ENCODE measurements at regions not wholly inside any gene's neighbourhood (a gene's known extent, or its start where the extent isn't known, plus 50 kb on each side); places are given as distances from the start of the nearest gene placed in this dataset.

- H3K27me3 ChIP-seq (ENCODE audit: insufficient read depth, low read length) = no peaks in the 10 kb centered on the region
- WGBS (ENCODE audit: extremely low coverage, insufficient read length, low lambda C conversion rate) = no CpG with 5 or more reads among the region's 1 CpG
- H2AFZ ChIP-seq (ENCODE audit: low read length) = no peak overlapping the region
Measured at GRCh38 chr3:144840866-144841265, 869.2 kb downstream of the DIPK2A start.

More at GRCh38 chr3:144840866-144841265, 869.2 kb downstream of the DIPK2A start:
- H3K9me3 ChIP-seq (ENCODE audit: control insufficient read depth, low read depth, low read length) = peaks cover 6% of the 10 kb centered on the region
- Mint-ChIP-seq H3K27me3 (ENCODE audit: low read depth) (no peaks in the 10 kb centered on the region), H3K4me1 (no peaks in the 10 kb centered on the region), H3K4me3 (no peak overlapping the region), H3K27ac (no peak overlapping the region), H3K9me3 (peaks cover 12 to 19% of the 10 kb centered on the region in 2 experiments), H3K36me3 (ENCODE audit: insufficient read depth in 1 of 3, low read depth in 3 of 3) (peaks cover 6 to 21% (median 9%) of the 10 kb centered on the region in 3 experiments; a peak in 5 of 7 replicates)
- no peak overlapping the region for H3K27ac ChIP-seq (ENCODE audit: insufficient read length, low read depth, low read length)
- no peak overlapping the region for H2BK5ac ChIP-seq (ENCODE audit: insufficient read length, low read length)
- no peak overlapping the region for H4K91ac ChIP-seq (ENCODE audit: insufficient read length, low read depth, low read length)
- no peak overlapping the region for H4K5ac ChIP-seq (ENCODE audit: insufficient read length, low read depth, low read length)
- no peak overlapping the region for H3K4me2 ChIP-seq (ENCODE audit: insufficient read depth, insufficient read length, low read length)
- H3K14ac ChIP-seq (ENCODE audit: insufficient read depth, low read length) = no peak overlapping the region
- no peak overlapping the region for H3T11ph ChIP-seq (ENCODE audit: low read length)
- H2BK20ac ChIP-seq (ENCODE audit: low read depth, low read length, poor library complexity, severe bottlenecking) = no peak overlapping the region
- no peaks in the 10 kb centered on the region for H3K79me1 ChIP-seq (ENCODE audit: insufficient read depth, low read depth, low read length, poor library complexity, severe bottlenecking)
- DNase-seq = no peak
- H3K56ac ChIP-seq (ENCODE audit: insufficient read length, low read depth, low read length) = no peak overlapping the region
- no peak overlapping the region for H2BK12ac ChIP-seq (ENCODE audit: insufficient read length, low read depth, low read length)
- no peak overlapping the region for H3K9ac ChIP-seq (ENCODE audit: extremely low read depth, insufficient read length, low read length)
- no peak overlapping the region for H3K18ac ChIP-seq (ENCODE audit: insufficient read length, low read depth, low read length)
- H2BK15ac ChIP-seq (ENCODE audit: low read depth, low read length) = no peak overlapping the region
- H3K4ac ChIP-seq (ENCODE audit: low read depth, low read length) = no peak overlapping the region
- no peak overlapping the region for H3K23ac ChIP-seq (ENCODE audit: insufficient read length, low read depth, low read length)
- H2AK5ac ChIP-seq (ENCODE audit: insufficient read length, low read length) = no peak overlapping the region
- no peaks in the 10 kb centered on the region for H3K23me2 ChIP-seq (ENCODE audit: insufficient read length, low read depth, low read length, poor library complexity, severe bottlenecking)
- H4K20me1 ChIP-seq (ENCODE audit: control insufficient read depth, insufficient read depth, insufficient read length) = no peaks in the 10 kb centered on the region
- no peaks in the 10 kb centered on the region for H3K79me2 ChIP-seq (ENCODE audit: insufficient read depth, low read length)
- TF ChIP-seq, protein P1, sequence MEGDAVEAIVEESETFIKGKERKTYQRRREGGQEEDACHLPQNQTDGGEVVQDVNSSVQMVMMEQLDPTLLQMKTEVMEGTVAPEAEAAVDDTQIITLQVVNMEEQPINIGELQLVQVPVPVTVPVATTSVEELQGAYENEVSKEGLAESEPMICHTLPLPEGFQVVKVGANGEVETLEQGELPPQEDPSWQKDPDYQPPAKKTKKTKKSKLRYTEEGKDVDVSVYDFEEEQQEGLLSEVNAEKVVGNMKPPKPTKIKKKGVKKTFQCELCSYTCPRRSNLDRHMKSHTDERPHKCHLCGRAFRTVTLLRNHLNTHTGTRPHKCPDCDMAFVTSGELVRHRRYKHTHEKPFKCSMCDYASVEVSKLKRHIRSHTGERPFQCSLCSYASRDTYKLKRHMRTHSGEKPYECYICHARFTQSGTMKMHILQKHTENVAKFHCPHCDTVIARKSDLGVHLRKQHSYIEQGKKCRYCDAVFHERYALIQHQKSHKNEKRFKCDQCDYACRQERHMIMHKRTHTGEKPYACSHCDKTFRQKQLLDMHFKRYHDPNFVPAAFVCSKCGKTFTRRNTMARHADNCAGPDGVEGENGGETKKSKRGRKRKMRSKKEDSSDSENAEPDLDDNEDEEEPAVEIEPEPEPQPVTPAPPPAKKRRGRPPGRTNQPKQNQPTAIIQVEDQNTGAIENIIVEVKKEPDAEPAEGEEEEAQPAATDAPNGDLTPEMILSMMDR (conservative IDR thresholded peaks at IDR 0.05) = no peak
- no peaks in the 10 kb centered on the region for H3K4me1 ChIP-seq (ENCODE audit: insufficient read depth, low read length)
- H4K8ac ChIP-seq (replicated peaks; ENCODE audit: insufficient read length, low read depth, low read length) = no peak overlapping the region
- H2BK120ac ChIP-seq (ENCODE audit: low read depth, low read length, poor library complexity, severe bottlenecking) = no peak overlapping the region

Measured in H9 (cell line).